ENCODE measurements at regions not wholly inside any gene's neighbourhood (a gene's known extent, or its start where the extent isn't known, plus 50 kb on each side); places are given as distances from the start of the nearest gene placed in this dataset.

DNA sequence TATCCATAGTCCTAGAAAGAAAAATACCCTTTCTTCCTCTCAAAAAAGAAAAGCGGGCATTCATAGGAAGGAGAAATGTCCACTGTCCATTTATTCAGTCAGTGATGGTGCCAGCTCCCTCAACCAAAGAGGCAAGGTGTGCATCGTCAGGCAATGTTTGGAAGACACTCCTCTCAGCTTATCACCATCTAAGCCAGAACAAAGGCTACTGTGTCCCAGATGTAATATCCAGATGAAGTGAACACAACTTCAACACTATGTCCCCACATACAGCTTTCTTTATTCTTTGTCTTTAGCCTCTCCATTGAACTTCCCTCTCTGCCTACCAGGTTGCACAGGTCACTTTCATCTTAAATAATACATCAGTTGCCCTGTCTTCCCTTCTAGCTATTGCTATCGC lies 131.4 kb upstream of the RNF32 start:
- H3K4me1 ChIP-seq (ENCODE audit: control insufficient read depth, extremely low read depth, insufficient read depth, low read length) = no peaks in the 10 kb centered on the region
- no peaks in the 10 kb centered on the region for H4K20me1 ChIP-seq (replicated peaks; ENCODE audit: control insufficient read depth, extremely low read depth, insufficient read depth, low read length)
- TF ChIP-seq GATA2 (IDR thresholded peaks at IDR 0.05; ENCODE audit: insufficient read depth, insufficient read length, low read depth, low read length) (no peak), MYC (IDR thresholded peaks at IDR 0.05; ENCODE audit: low read depth, low read length) (no peak), JUN (IDR thresholded peaks at IDR 0.05; ENCODE audit: borderline replicate concordance, insufficient read depth, insufficient read length, low read depth) (no peak), EZH2 (IDR thresholded peaks at IDR 0.05; ENCODE audit: borderline replicate concordance, low read depth, low read length, severe bottlenecking) (no peak), POLR2AphosphoS5 (IDR thresholded peaks at IDR 0.05; ENCODE audit: insufficient read depth, low read depth, low read length) (no peak), POLR2A (IDR thresholded peaks at IDR 0.05; ENCODE audit: low read depth, low read length) (no peak), FOS (IDR thresholded peaks at IDR 0.05; ENCODE audit: borderline replicate concordance, insufficient read depth, low read length) (no peak)
- TF ChIP-seq, protein P1, sequence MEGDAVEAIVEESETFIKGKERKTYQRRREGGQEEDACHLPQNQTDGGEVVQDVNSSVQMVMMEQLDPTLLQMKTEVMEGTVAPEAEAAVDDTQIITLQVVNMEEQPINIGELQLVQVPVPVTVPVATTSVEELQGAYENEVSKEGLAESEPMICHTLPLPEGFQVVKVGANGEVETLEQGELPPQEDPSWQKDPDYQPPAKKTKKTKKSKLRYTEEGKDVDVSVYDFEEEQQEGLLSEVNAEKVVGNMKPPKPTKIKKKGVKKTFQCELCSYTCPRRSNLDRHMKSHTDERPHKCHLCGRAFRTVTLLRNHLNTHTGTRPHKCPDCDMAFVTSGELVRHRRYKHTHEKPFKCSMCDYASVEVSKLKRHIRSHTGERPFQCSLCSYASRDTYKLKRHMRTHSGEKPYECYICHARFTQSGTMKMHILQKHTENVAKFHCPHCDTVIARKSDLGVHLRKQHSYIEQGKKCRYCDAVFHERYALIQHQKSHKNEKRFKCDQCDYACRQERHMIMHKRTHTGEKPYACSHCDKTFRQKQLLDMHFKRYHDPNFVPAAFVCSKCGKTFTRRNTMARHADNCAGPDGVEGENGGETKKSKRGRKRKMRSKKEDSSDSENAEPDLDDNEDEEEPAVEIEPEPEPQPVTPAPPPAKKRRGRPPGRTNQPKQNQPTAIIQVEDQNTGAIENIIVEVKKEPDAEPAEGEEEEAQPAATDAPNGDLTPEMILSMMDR (IDR thresholded peaks at IDR 0.05; ENCODE audit: extremely low read depth in 1 of 2, insufficient read depth in 1 of 2, low read depth in 1 of 2, low read length in 2 of 2) = no peak
- TF ChIP-seq, protein P2, sequence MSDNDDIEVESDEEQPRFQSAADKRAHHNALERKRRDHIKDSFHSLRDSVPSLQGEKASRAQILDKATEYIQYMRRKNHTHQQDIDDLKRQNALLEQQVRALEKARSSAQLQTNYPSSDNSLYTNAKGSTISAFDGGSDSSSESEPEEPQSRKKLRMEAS (IDR thresholded peaks at IDR 0.05; ENCODE audit: insufficient read depth, insufficient read length) = no peak
- no peak overlapping the region for H3K4me2 ChIP-seq (ENCODE audit: insufficient read depth, low read length)
- CTCF ChIA-PET = no interaction called here
- DNase-seq (ENCODE audit: low read depth, low spot score) (no peak), FAIRE-seq (no peak)
- POLR2A ChIA-PET = no interaction called here
- no peak overlapping the region for H3K4me3 ChIP-seq (replicated peaks in 1 of 3; ENCODE audit: insufficient read depth in 1 of 3, low read depth in 1 of 3, low read length in 3 of 3)
- no peaks in the 10 kb centered on the region for H3K27me3 ChIP-seq (ENCODE audit: control insufficient read depth in 2 of 2, insufficient read depth in 2 of 2, low read length in 2 of 2)
- H3K9me3 ChIP-seq (replicated peaks; ENCODE audit: control insufficient read depth, insufficient read depth, low read length) = peaks cover 2% of the 10 kb centered on the region
- no peaks in the 10 kb centered on the region for H3K36me3 ChIP-seq (ENCODE audit: control insufficient read depth in 2 of 2, extremely low read depth in 1 of 2, insufficient read depth in 2 of 2, low read length in 2 of 2)
- intact Hi-C loops (cut with micrococcal nuclease) = no loop called here
- no TSS peak for BruUV-seq (replicated peaks)
- H3K9ac ChIP-seq (replicated peaks; ENCODE audit: extremely low read depth, insufficient read depth, low read length) = no peak overlapping the region
- H2AFZ ChIP-seq (ENCODE audit: low read depth, low read length) = no peak overlapping the region
- dilution Hi-C loops (cut with MboI; ENCODE audit: extremely low pct_ligation_motif_present, low sequenced_read_pairs) = no loop called here
- H3K27ac ChIP-seq (ENCODE audit: insufficient read depth, low read depth, low read length) = no peak overlapping the region
- no peaks in the 10 kb centered on the region for H3K9me1 ChIP-seq (replicated peaks; ENCODE audit: control insufficient read depth, extremely low read depth, insufficient read depth, low read length)
- H3K79me2 ChIP-seq (ENCODE audit: control insufficient read depth, insufficient read depth, low read length) = no peaks in the 10 kb centered on the region
